ENCODE measurements at regions not wholly inside any gene's neighbourhood (a gene's known extent, or its start where the extent isn't known, plus 50 kb on each side); places are given as distances from the start of the nearest gene placed in this dataset.

GRCh38 chr15:99504823-99505551 lies 60.8 kb upstream of the MEF2A start:
- peaks cover 3% of the 10 kb centered on the region for H3K27me3 ChIP-seq (ENCODE audit: insufficient read depth, poor library complexity, severe bottlenecking)
- H3K4me3 ChIP-seq (replicated peaks; ENCODE audit: insufficient read depth, low read length): no peak overlapping the region
- H3K27ac ChIP-seq (replicated peaks): no peak overlapping the region
- no peak for DNase-seq (ENCODE audit: low read depth in 1 of 2, low spot score in 1 of 2)
- no peak for TF ChIP-seq GABPA (IDR thresholded peaks at IDR 0.05; ENCODE audit: low read depth)

GRCh38 chr15:99506399-99506798 lies 59.4 kb upstream of the MEF2A start:
- no peak overlapping the region for H3K4me3 ChIP-seq (replicated peaks; ENCODE audit: insufficient read depth, low read length)
- H3K27ac ChIP-seq (replicated peaks): no peak overlapping the region
- no peak for DNase-seq (ENCODE audit: low read depth in 1 of 2, low spot score in 1 of 2)
- TF ChIP-seq SPI1 (IDR thresholded peaks at IDR 0.05; ENCODE audit: borderline replicate concordance, low read depth) (no peak), GABPA (IDR thresholded peaks at IDR 0.05; ENCODE audit: low read depth) (no peak), REST (IDR thresholded peaks at IDR 0.05; ENCODE audit: insufficient replicate concordance, low read depth) (no peak), POLR2AphosphoS5 (IDR thresholded peaks at IDR 0.05; ENCODE audit: low read depth) (no peak)
- TF ChIP-seq, protein P1, sequence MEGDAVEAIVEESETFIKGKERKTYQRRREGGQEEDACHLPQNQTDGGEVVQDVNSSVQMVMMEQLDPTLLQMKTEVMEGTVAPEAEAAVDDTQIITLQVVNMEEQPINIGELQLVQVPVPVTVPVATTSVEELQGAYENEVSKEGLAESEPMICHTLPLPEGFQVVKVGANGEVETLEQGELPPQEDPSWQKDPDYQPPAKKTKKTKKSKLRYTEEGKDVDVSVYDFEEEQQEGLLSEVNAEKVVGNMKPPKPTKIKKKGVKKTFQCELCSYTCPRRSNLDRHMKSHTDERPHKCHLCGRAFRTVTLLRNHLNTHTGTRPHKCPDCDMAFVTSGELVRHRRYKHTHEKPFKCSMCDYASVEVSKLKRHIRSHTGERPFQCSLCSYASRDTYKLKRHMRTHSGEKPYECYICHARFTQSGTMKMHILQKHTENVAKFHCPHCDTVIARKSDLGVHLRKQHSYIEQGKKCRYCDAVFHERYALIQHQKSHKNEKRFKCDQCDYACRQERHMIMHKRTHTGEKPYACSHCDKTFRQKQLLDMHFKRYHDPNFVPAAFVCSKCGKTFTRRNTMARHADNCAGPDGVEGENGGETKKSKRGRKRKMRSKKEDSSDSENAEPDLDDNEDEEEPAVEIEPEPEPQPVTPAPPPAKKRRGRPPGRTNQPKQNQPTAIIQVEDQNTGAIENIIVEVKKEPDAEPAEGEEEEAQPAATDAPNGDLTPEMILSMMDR (IDR thresholded peaks at IDR 0.05; ENCODE audit: insufficient read depth, low read length): no peak
- peaks cover 1% of the 10 kb centered on the region for H3K27me3 ChIP-seq (ENCODE audit: insufficient read depth, poor library complexity, severe bottlenecking)

- no peak for DNase-seq (ENCODE audit: low read depth in 1 of 2, low spot score in 1 of 2)
- Histone ChIP-seq H3K4me3 (replicated peaks; ENCODE audit: insufficient read depth, low read length) (no peak overlapping the region), H3K27me3 (ENCODE audit: insufficient read depth, poor library complexity, severe bottlenecking) (peaks cover 2% of the 10 kb centered on the region), H3K27ac (replicated peaks) (no peak overlapping the region)
- TF ChIP-seq POLR2AphosphoS5 (IDR thresholded peaks at IDR 0.05; ENCODE audit: low read depth): no peak
- TF ChIP-seq, protein P1 (IDR thresholded peaks at IDR 0.05; ENCODE audit: insufficient read depth, low read length): no peak
- no peak for TF ChIP-seq SPI1 (IDR thresholded peaks at IDR 0.05; ENCODE audit: borderline replicate concordance, low read depth)
- TF ChIP-seq GABPA (IDR thresholded peaks at IDR 0.05; ENCODE audit: low read depth): no peak
- TF ChIP-seq REST (IDR thresholded peaks at IDR 0.05; ENCODE audit: insufficient replicate concordance, low read depth): no peak
Measured at GRCh38 chr15:99507016-99507503, 58.7 kb upstream of the MEF2A start.

GRCh38 chr15:99507504-99508310 lies 58.1 kb upstream of the MEF2A start:
- Histone ChIP-seq H3K27me3 (ENCODE audit: insufficient read depth, poor library complexity, severe bottlenecking) (peaks cover 2% of the 10 kb centered on the region), H3K4me3 (replicated peaks; ENCODE audit: insufficient read depth, low read length) (no peak overlapping the region), H3K27ac (replicated peaks) (no peak overlapping the region)
- TF ChIP-seq REST (IDR thresholded peaks at IDR 0.05; ENCODE audit: insufficient replicate concordance, low read depth): no peak
- no peak for TF ChIP-seq SPI1 (IDR thresholded peaks at IDR 0.05; ENCODE audit: borderline replicate concordance, low read depth)
- TF ChIP-seq GABPA (IDR thresholded peaks at IDR 0.05; ENCODE audit: low read depth): no peak
- TF ChIP-seq POLR2AphosphoS5 (IDR thresholded peaks at IDR 0.05; ENCODE audit: low read depth): no peak
- TF ChIP-seq, protein P1 (IDR thresholded peaks at IDR 0.05; ENCODE audit: insufficient read depth, low read length): no peak
- no peak for DNase-seq (ENCODE audit: low read depth in 1 of 2, low spot score in 1 of 2)

Measured in HL-60 (cell line).